B cell (primary cell): ENCODE measurements at regions not wholly inside any gene's neighbourhood (a gene's known extent, or its start where the extent isn't known, plus 50 kb on each side); places are given as distances from the start of the nearest gene placed in this dataset.

Source experiments
- ATAC-seq: fragments of 200-7000 bp; cut with Tn5 transposase; one replicate; pipeline ENCODE4 v1.10.0; 2021; ENCODE audit warnings: low read depth, mild to moderate bottlenecking, moderate number of reproducible peaks, moderate library complexity
- CTCF ChIA-PET: fragments of 350-600 bp; sonication (Branson Sonifier 250); formaldehyde crosslinking; loops from one replicate; lab custom pipeline; 2021; ENCODE audit warnings: antibody characterized with exemption, inconsistent platforms; lab: Charles Lee
- POLR2A ChIA-PET: fragments of 350-600 bp; sonication (Branson Sonifier 250); formaldehyde crosslinking; loops from one replicate; lab custom pipeline; 2021; ENCODE audit warnings: antibody characterized with exemption; lab: Charles Lee
- DNase-seq: peaks from one replicate; pipeline ENCODE4 v3.0.0; 2013
- H2AFZ ChIP-seq: 2 replicates; pipeline ENCODE4 v1.6.1; 2012; ENCODE audit warnings: mild to moderate bottlenecking, low read depth, low read length; ENCODE audit not compliant: insufficient read depth, poor library complexity, severe bottlenecking
- H3K27ac ChIP-seq, 2 donors: 1 replicate in 1 of 2; 2 replicates in 1 of 2; pipeline ENCODE4 v1.5.1; 2012 to 2013; ENCODE audit warnings: low read length in 2 of 2, mild to moderate bottlenecking in 2 of 2, moderate library complexity in 1 of 2
- H3K27me3 ChIP-seq, 4 experiments: fragments of 200-600 bp in 1 of 4; sonication (generic) in 1 of 4; replicated peaks in 1 of 4; 1 replicate in 2 of 4; 2 replicates in 2 of 4; pipeline versions ENCODE4 v1.6.1 to v1.7.0; 2013 to 2016; ENCODE audit warnings: low read length in 3 of 4, mild to moderate bottlenecking in 2 of 4, mixed read lengths in 1 of 4, moderate library complexity in 1 of 4; ENCODE audit not compliant: insufficient read depth in 4 of 4, control insufficient read depth in 3 of 4; ENCODE audit errors: control extremely low read depth in 1 of 4
- H3K36me3 ChIP-seq, 2 experiments: replicated peaks in 1 of 2; 1 replicate in 1 of 2; 2 replicates in 1 of 2; pipeline versions ENCODE4 v1.6.1 to v1.7.1; 2013; ENCODE audit warnings: low read length in 1 of 2; ENCODE audit not compliant: insufficient read depth in 2 of 2, control insufficient read depth in 1 of 2; ENCODE audit errors: control extremely low read depth in 1 of 2, extremely low read depth in 1 of 2
- H3K4me1 ChIP-seq, 2 donors: fragments of 200-600 bp in 1 of 2; sonication (generic) in 1 of 2; 1 replicate in 1 of 2; 2 replicates in 1 of 2; pipeline versions ENCODE4 v1.5.1 to v1.6.1; 2013 to 2017; ENCODE audit warnings: low read length in 2 of 2; ENCODE audit not compliant: control insufficient read depth in 2 of 2, insufficient read depth in 2 of 2
- H3K4me2 ChIP-seq: replicated peaks from 2 replicates; pipeline ENCODE3; 2012; ENCODE audit warnings: mild to moderate bottlenecking, low read depth, low read length; ENCODE audit not compliant: poor library complexity, severe bottlenecking
- H3K4me3 ChIP-seq, 5 experiments: fragments of 200-600 bp in 1 of 5; sonication (generic) in 1 of 5; 1 replicate in 3 of 5; 2 replicates in 2 of 5; pipeline versions ENCODE4 v1.5.1 to v1.7.0; 2011 to 2016; ENCODE audit warnings: low read length in 4 of 5, mild to moderate bottlenecking in 4 of 5, low read depth in 2 of 5, control low read depth in 1 of 5, moderate library complexity in 1 of 5; ENCODE audit not compliant: insufficient read depth in 1 of 5; ENCODE audit errors: control extremely low read depth in 1 of 5, extremely low read depth in 1 of 5
- H3K79me2 ChIP-seq: fragments of 200-600 bp; sonication (generic); one replicate; pipeline ENCODE4 v1.6.0; 2016; ENCODE audit warnings: low read length; ENCODE audit not compliant: control insufficient read depth, insufficient read depth
- H3K9ac ChIP-seq: fragments of 200-600 bp; sonication (generic); 2 replicates; pipeline ENCODE4 v1.6.1; 2017; ENCODE audit warnings: mild to moderate bottlenecking, low read length, moderate library complexity
- H3K9me3 ChIP-seq, 3 donors: one replicate each; pipeline versions ENCODE4 v1.6.1 to v1.7.1; 2013; ENCODE audit warnings: low read length in 2 of 3; ENCODE audit not compliant: control insufficient read depth in 2 of 3, insufficient read depth in 1 of 3; ENCODE audit errors: control extremely low read depth in 1 of 3
- H4K20me1 ChIP-seq: 2 replicates; pipeline ENCODE4 v1.6.0; 2012; ENCODE audit warnings: mild to moderate bottlenecking, low read length; ENCODE audit not compliant: insufficient read depth, control insufficient read depth, poor library complexity, severe bottlenecking
- H3K27ac Mint-ChIP-seq: one replicate; pipeline ENCODE4 v1.8.0; 2021; ENCODE audit warnings: mixed read lengths
- H3K27me3 Mint-ChIP-seq: one replicate; pipeline ENCODE4 v1.8.0; 2021; ENCODE audit warnings: mixed read lengths
- H3K4me1 Mint-ChIP-seq: one replicate; pipeline ENCODE4 v1.8.0; 2021; ENCODE audit warnings: mixed read lengths
- H3K4me3 Mint-ChIP-seq: one replicate; pipeline ENCODE4 v1.8.0; 2021; ENCODE audit warnings: mixed read lengths
- H3K9me3 Mint-ChIP-seq: one replicate; pipeline ENCODE4 v1.8.0; 2022; ENCODE audit warnings: mixed read lengths; ENCODE audit not compliant: insufficient read depth
- CTCF ChIP-seq: fragments of 200-600 bp; IDR thresholded peaks from one replicate; pipeline ENCODE4 v1.8.0; 2022; ENCODE audit warnings: antibody characterized with exemption, mild to moderate bottlenecking
- EZH2 ChIP-seq: IDR thresholded peaks from 2 replicates; pipeline ENCODE4 v1.6.1; 2012; ENCODE audit warnings: borderline replicate concordance, low read depth, mild to moderate bottlenecking, moderate library complexity, low read length; ENCODE audit not compliant: insufficient read depth, poor library complexity, severe bottlenecking
- WGBS: methylation state at CpG from one replicate; pipeline ENCODE4 v1.1.5; 2013; ENCODE audit warnings: missing lambda C conversion rate; ENCODE audit not compliant: insufficient coverage; 5-methylcytosine and 5-hydroxymethylcytosine counted together
- intact Hi-C: fragments of 100-400 bp; cut with micrococcal nuclease; formaldehyde crosslinking; loops from one replicate; pipeline ENCODE4 v1.10.0; 2022

GRCh38 chr6:18707714-18708439 is 320.7 kb downstream of the RNF144B start:
- POLR2A ChIA-PET, result no interaction called here
- no peak for ATAC-seq

GRCh38 chr6:18712595-18712994 is 325.4 kb downstream of the RNF144B start:
- Histone ChIP-seq H4K20me1 (no peaks in the 10 kb centered on the region), H3K9ac (no peak overlapping the region), H3K4me2 (no peak overlapping the region), H3K9me3 (no peaks in the 10 kb centered on the region), H3K27me3 (no peaks in the 10 kb centered on the region), H3K4me1 (no peaks in the 10 kb centered on the region), H3K79me2 (no peaks in the 10 kb centered on the region), H3K27ac (no peak overlapping the region), H3K4me3 (no peak overlapping the region), H3K36me3 (no peaks in the 10 kb centered on the region), H2AFZ (no peak overlapping the region)
- CTCF ChIA-PET, result no interaction called here
- TF ChIP-seq EZH2, result no peak
- no peak for TF ChIP-seq CTCF
- WGBS, result no CpG with 5 or more reads among the region's 4 CpGs
- Mint-ChIP-seq H3K27ac (no peak overlapping the region), H3K27me3 (no peaks in the 10 kb centered on the region), H3K4me3 (no peak overlapping the region), H3K4me1 (no peaks in the 10 kb centered on the region), H3K9me3 (no peaks in the 10 kb centered on the region)
- no peak for ATAC-seq
- POLR2A ChIA-PET, result no interaction called here
- no peak for DNase-seq
- intact Hi-C loops, result no loop called here

More at GRCh38 chr6:18707714-18708439, 320.7 kb downstream of the RNF144B start:
- Mint-ChIP-seq H3K4me3 (no peak overlapping the region), H3K9me3 (peaks cover 4% of the 10 kb centered on the region), H3K27me3 (peaks cover 3% of the 10 kb centered on the region), H3K4me1 (no peaks in the 10 kb centered on the region), H3K27ac (no peak overlapping the region)
- Histone ChIP-seq H3K27ac (no peak overlapping the region), H3K4me3 (no peak overlapping the region), H3K4me1 (no peaks in the 10 kb centered on the region), H4K20me1 (no peaks in the 10 kb centered on the region), H3K4me2 (no peak overlapping the region), H3K79me2 (no peaks in the 10 kb centered on the region), H3K27me3 (no peaks in the 10 kb centered on the region), H3K9me3 (no peaks in the 10 kb centered on the region), H3K36me3 (no peaks in the 10 kb centered on the region), H2AFZ (no peak overlapping the region), H3K9ac (no peak overlapping the region)
- CTCF ChIA-PET, result no interaction called here
- intact Hi-C loops, result no loop called here
- TF ChIP-seq CTCF (no peak), EZH2 (no peak)
- whole genome bisulfite sequencing, result 77% methylated on average over 3 of the region's 6 CpGs
- no peak for DNase-seq
